Caco-2 (cell line): ENCODE measurements at regions not wholly inside any gene's neighbourhood (a gene's known extent, or its start where the extent isn't known, plus 50 kb on each side); places are given as distances from the start of the nearest gene placed in this dataset.
"Not testable (repeated sequence)": the region's sequence is repeated elsewhere in the genome, so short reads cannot be mapped to it uniquely, and the experiment has no call there.

Experiments used
- BruUV-seq: library from RNA; stranded (reverse); fragments of 400-500 nt; replicated peaks from 2 replicates; lab custom pipeline; 2021; lab: Mats Ljungman, UMichigan
- CTCF ChIA-PET: fragments of 300-600 bp; sonication (Branson Sonifier 250); formaldehyde crosslinking; loops from one replicate; lab custom pipeline; 2022; ENCODE audit warnings: antibody characterized with exemption; lab: Charles Lee
- POLR2A ChIA-PET: fragments of 300-600 bp; sonication (Branson Sonifier 250); formaldehyde crosslinking; loops from one replicate; lab custom pipeline; 2022; ENCODE audit warnings: antibody characterized with exemption; lab: Charles Lee
- DNase-seq, 2 experiments: peaks; one replicate each; pipeline versions ENCODE4 v3.0.0 to v3.0.0-alpha.2; 2020 to 2022
- H3K27me3 ChIP-seq: replicated peaks from 2 replicates; pipeline ENCODE4 v1.6.0; 2011; ENCODE audit warnings: low read length; ENCODE audit not compliant: control insufficient read depth, insufficient read depth
- H3K36me3 ChIP-seq: 2 replicates; pipeline ENCODE4 v1.5.1; 2011; ENCODE audit warnings: low read length; ENCODE audit not compliant: control insufficient read depth, insufficient read depth
- H3K4me1 ChIP-seq: fragments of 250-450 bp; sonication (Bioruptor Pico); 2 replicates; pipeline ENCODE4 v1.5.1; 2020; ENCODE audit warnings: mild to moderate bottlenecking
- H3K4me3 ChIP-seq: 2 replicates; pipeline ENCODE4 v1.5.1; 2011; ENCODE audit warnings: low read depth, mild to moderate bottlenecking, control low read depth, low read length
- H3K9me3 ChIP-seq: fragments of 250-450 bp; sonication (Bioruptor Pico); 2 replicates; pipeline ENCODE4 v1.5.1; 2020; ENCODE audit warnings: mild to moderate bottlenecking, moderate library complexity
- H3K27ac Mint-ChIP-seq: one replicate; pipeline ENCODE4 v1.8.0; 2022; ENCODE audit warnings: mixed read lengths; ENCODE audit not compliant: unreplicated experiment
- H3K27me3 Mint-ChIP-seq: one replicate; pipeline ENCODE4 v1.8.0; 2022; ENCODE audit warnings: mixed read lengths; ENCODE audit not compliant: insufficient read depth, unreplicated experiment
- H3K36me3 Mint-ChIP-seq: one replicate; pipeline ENCODE4 v1.8.0; 2022; ENCODE audit warnings: mild to moderate bottlenecking, mixed read lengths; ENCODE audit not compliant: insufficient read depth, unreplicated experiment
- H3K4me1 Mint-ChIP-seq: one replicate; pipeline ENCODE4 v1.8.0; 2022; ENCODE audit warnings: low read depth, mixed read lengths; ENCODE audit not compliant: unreplicated experiment
- H3K4me3 Mint-ChIP-seq: one replicate; pipeline ENCODE4 v1.8.0; 2022; ENCODE audit warnings: mild to moderate bottlenecking, moderate library complexity, mixed read lengths; ENCODE audit not compliant: unreplicated experiment
- H3K9me3 Mint-ChIP-seq: one replicate; pipeline ENCODE4 v1.8.0; 2022; ENCODE audit warnings: mixed read lengths; ENCODE audit not compliant: unreplicated experiment
- intact Hi-C: fragments of 100-400 bp; cut with micrococcal nuclease; formaldehyde crosslinking; loops from one replicate; pipeline ENCODE4 v1.10.0; 2022; ENCODE audit not compliant: unreplicated experiment
- TF ChIP-seq, protein P1 (sequence below), 2 experiments: fragments of 200-600 bp in 1 of 2; IDR thresholded peaks; 1 replicate in 1 of 2; 2 replicates in 1 of 2; pipeline versions ENCODE4 v1.5.1 to v1.8.0; 2011 to 2022; ENCODE audit warnings: antibody characterized with exemption in 1 of 2, control low read depth in 1 of 2, inconsistent platforms in 1 of 2, low read depth in 1 of 2, low read length in 1 of 2, mild to moderate bottlenecking in 1 of 2, moderate library complexity in 1 of 2; ENCODE audit not compliant: insufficient read depth in 1 of 2, severe bottlenecking in 1 of 2, unreplicated experiment in 1 of 2

DNA sequence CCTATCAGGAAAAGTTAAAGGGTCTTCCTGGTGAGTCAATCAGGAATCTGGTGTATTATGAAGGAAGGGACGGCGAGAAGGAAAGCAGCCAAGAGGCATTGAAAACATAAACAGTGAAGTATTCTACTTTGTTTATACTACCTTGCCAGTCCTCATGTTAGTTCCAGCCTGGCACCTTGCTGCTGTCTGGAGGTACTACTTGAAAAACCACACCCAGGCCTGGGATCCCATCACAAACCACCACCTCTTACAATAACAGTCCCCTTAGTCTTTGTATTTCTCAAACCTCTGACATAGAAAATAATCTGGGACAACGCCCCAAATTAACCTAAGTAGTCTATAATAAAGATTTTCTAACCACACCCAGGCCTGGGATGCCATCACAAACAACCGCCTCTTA is 676.7 kb upstream of the SOX9 start:
- BruUV-seq: no TSS peak
- peaks cover 16% of the 10 kb centered on the region for H3K9me3 Mint-ChIP-seq
- Histone ChIP-seq H3K9me3 (no peaks in the 10 kb centered on the region), H3K27me3 (no peaks in the 10 kb centered on the region; the same call in 1 of the 2 replicates), H3K36me3 (no peaks in the 10 kb centered on the region), H3K4me3 (no peak overlapping the region), H3K4me1 (no peaks in the 10 kb centered on the region)
- no peak overlapping the region for H3K4me3 Mint-ChIP-seq
- ChIA-PET POLR2A (no interaction called here), CTCF (no interaction called here)
- no peaks in the 10 kb centered on the region for H3K36me3 Mint-ChIP-seq
- H3K27ac Mint-ChIP-seq: no peak overlapping the region
- TF ChIP-seq, protein P1, sequence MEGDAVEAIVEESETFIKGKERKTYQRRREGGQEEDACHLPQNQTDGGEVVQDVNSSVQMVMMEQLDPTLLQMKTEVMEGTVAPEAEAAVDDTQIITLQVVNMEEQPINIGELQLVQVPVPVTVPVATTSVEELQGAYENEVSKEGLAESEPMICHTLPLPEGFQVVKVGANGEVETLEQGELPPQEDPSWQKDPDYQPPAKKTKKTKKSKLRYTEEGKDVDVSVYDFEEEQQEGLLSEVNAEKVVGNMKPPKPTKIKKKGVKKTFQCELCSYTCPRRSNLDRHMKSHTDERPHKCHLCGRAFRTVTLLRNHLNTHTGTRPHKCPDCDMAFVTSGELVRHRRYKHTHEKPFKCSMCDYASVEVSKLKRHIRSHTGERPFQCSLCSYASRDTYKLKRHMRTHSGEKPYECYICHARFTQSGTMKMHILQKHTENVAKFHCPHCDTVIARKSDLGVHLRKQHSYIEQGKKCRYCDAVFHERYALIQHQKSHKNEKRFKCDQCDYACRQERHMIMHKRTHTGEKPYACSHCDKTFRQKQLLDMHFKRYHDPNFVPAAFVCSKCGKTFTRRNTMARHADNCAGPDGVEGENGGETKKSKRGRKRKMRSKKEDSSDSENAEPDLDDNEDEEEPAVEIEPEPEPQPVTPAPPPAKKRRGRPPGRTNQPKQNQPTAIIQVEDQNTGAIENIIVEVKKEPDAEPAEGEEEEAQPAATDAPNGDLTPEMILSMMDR (IDR thresholded peaks at IDR 0.05; ENCODE audit: insufficient read depth in 1 of 2, low read depth in 1 of 2, low read length in 1 of 2, severe bottlenecking in 1 of 2, unreplicated experiment in 1 of 2): no peak
- DNase-seq: no peak
- intact Hi-C loops: no loop called here
- peaks cover 11% of the 10 kb centered on the region for H3K4me1 Mint-ChIP-seq
- H3K27me3 Mint-ChIP-seq: peaks cover 4% of the 10 kb centered on the region

GRCh38 chr17:71446645-71447437 is 674.0 kb upstream of the SOX9 start:
- intact Hi-C loops: no loop called here
- Mint-ChIP-seq H3K4me3 (no peak overlapping the region), H3K9me3 (no peaks in the 10 kb centered on the region), H3K4me1 (peaks cover 6% of the 10 kb centered on the region), H3K36me3 (no peaks in the 10 kb centered on the region), H3K27me3 (peaks cover 4% of the 10 kb centered on the region), H3K27ac (no peak overlapping the region)
- no TSS peak for BruUV-seq
- POLR2A ChIA-PET: no interaction called here
- H3K4me1 ChIP-seq: no peaks in the 10 kb centered on the region
- H3K4me3 ChIP-seq: no peak overlapping the region
- H3K9me3 ChIP-seq: peaks cover 5% of the 10 kb centered on the region
- TF ChIP-seq, protein P1 (IDR thresholded peaks at IDR 0.05; ENCODE audit: insufficient read depth in 1 of 2, low read depth in 1 of 2, low read length in 1 of 2, severe bottlenecking in 1 of 2, unreplicated experiment in 1 of 2): no peak
- H3K36me3 ChIP-seq: no peaks in the 10 kb centered on the region
- no peaks in the 10 kb centered on the region; the same call in 1 of the 2 replicates for H3K27me3 ChIP-seq
- no peak for DNase-seq
- CTCF ChIA-PET: no interaction called here

DNA sequence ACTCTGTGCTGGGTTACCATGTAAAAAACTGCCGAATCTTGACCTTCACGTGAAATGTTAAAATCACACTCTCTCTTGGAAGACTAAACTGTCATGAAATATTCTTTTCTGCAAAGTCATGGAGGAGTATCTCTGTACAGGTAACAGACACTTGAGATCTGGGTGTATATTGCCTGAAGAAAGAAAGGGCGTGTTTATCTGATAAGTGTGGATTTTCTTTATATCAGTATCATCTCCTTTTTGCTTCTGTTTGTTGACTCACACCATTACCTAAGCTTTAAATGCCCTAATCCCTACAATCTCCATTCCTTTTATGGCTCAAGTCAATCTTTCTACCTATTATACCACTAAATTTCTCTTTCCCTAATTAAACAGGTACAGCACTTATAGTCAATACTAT is 673.2 kb upstream of the SOX9 start:
- H3K27me3 Mint-ChIP-seq: peaks cover 4% of the 10 kb centered on the region
- peaks cover 6% of the 10 kb centered on the region for H3K4me1 Mint-ChIP-seq
- H3K36me3 Mint-ChIP-seq: no peaks in the 10 kb centered on the region
- TF ChIP-seq, protein P1 (IDR thresholded peaks at IDR 0.05; ENCODE audit: insufficient read depth in 1 of 2, low read depth in 1 of 2, low read length in 1 of 2, severe bottlenecking in 1 of 2, unreplicated experiment in 1 of 2): no peak
- CTCF ChIA-PET: no interaction called here
- POLR2A ChIA-PET: no interaction called here
- no peak overlapping the region for H3K27ac Mint-ChIP-seq
- intact Hi-C loops: no loop called here
- H3K4me3 Mint-ChIP-seq: no peak overlapping the region
- no peak overlapping the region for H3K4me3 ChIP-seq
- H3K27me3 ChIP-seq: no peaks in the 10 kb centered on the region; the same call in 1 of the 2 replicates
- H3K9me3 ChIP-seq: peaks cover 5% of the 10 kb centered on the region
- no peaks in the 10 kb centered on the region for H3K4me1 ChIP-seq
- no peaks in the 10 kb centered on the region for H3K9me3 Mint-ChIP-seq
- BruUV-seq: no TSS peak
- no peaks in the 10 kb centered on the region for H3K36me3 ChIP-seq
- DNase-seq: no peak

- H3K27ac Mint-ChIP-seq, H3K4me3 Mint-ChIP-seq, CTCF ChIA-PET, H3K4me3 ChIP-seq, intact Hi-C loops, H3K4me1 Mint-ChIP-seq, BruUV-seq, H3K9me3 ChIP-seq, H3K4me1 ChIP-seq, H3K36me3 ChIP-seq, POLR2A ChIA-PET, H3K36me3 Mint-ChIP-seq, H3K9me3 Mint-ChIP-seq, DNase-seq, H3K27me3 Mint-ChIP-seq, H3K27me3 ChIP-seq: not testable (repeated sequence)
These were observed 670.2 kb upstream of the SOX9 start for GRCh38 chr17:71450657-71451056.
